SK-N-MC (cell line): ENCODE measurements at regions not wholly inside any gene's neighbourhood (a gene's known extent, or its start where the extent isn't known, plus 50 kb on each side); places are given as distances from the start of the nearest gene placed in this dataset.

Experiments
- DNase-seq: peaks from one replicate; pipeline ENCODE4 v3.0.0-alpha.2; 2011; ENCODE audit warnings: low read depth, low spot score
- H3K27ac ChIP-seq: fragments of 200-600 bp; sonication (generic); 2 replicates; pipeline ENCODE4 v1.5.1; 2016; ENCODE audit warnings: mixed run types
- H3K36me3 ChIP-seq: fragments of 200-600 bp; sonication (generic); 2 replicates; pipeline ENCODE4 v1.6.1; 2017; ENCODE audit warnings: antibody characterized with exemption, low read length, mixed read lengths; ENCODE audit not compliant: insufficient read depth
- H3K4me3 ChIP-seq: fragments of 200-600 bp; sonication (generic); 2 replicates; pipeline ENCODE4 v1.5.1; 2016
- H3K9ac ChIP-seq: fragments of 200-600 bp; sonication (generic); 2 replicates; pipeline ENCODE4 v1.8.0; 2017; ENCODE audit warnings: mixed run types, mixed read lengths; ENCODE audit not compliant: insufficient read length
- H3K9me3 ChIP-seq: fragments of 200-600 bp; sonication (generic); 2 replicates; pipeline ENCODE4 v1.6.1; 2017; ENCODE audit warnings: low read depth, mild to moderate bottlenecking, antibody characterized with exemption, low read length, moderate library complexity, mixed read lengths
- EZH2 ChIP-seq: fragments of 200-600 bp; sonication (generic); IDR thresholded peaks from one replicate; pipeline ENCODE4 v1.6.1; 2017; ENCODE audit warnings: antibody characterized with exemption
- FOXP2 ChIP-seq: optimal IDR thresholded peaks from 2 replicates; pipeline ENCODE3; 2011; ENCODE audit warnings: mild to moderate bottlenecking, moderate library complexity; ENCODE audit not compliant: insufficient read depth; ENCODE audit errors: extremely low read length, control extremely low read depth
- POLR2AphosphoS5 ChIP-seq: IDR thresholded peaks from 2 replicates; pipeline ENCODE4 v1.6.1; 2012; ENCODE audit warnings: mild to moderate bottlenecking, low read depth, low read length, borderline replicate concordance

DNA sequence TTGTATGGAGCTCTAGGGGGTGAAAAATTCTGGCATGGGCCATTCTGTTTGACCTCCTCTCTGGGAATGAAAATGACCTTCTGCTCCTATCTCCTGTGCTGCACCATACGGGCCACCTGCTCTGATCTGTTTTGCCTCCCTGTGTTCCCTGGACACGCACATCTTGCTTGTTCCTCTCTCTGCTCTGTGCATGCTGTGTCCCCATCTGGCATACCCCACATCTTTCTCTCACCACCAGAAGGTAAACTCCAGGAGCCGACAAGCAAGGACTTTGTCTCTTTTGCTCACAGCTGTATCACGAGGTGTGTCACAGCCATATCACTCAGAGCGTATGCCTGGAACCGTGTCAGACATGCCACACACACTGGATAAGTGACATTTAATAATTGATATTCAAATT is 208.4 kb upstream of the DTNBP1 start:
- H3K36me3 ChIP-seq, result no peaks in the 10 kb centered on the region
- no peak overlapping the region for H3K4me3 ChIP-seq
- DNase-seq, result no peak
- no peak for TF ChIP-seq EZH2
- no peak for TF ChIP-seq FOXP2
- no peak for TF ChIP-seq POLR2AphosphoS5
- no peak overlapping the region for H3K9ac ChIP-seq
- H3K27ac ChIP-seq, result no peak overlapping the region
- no peaks in the 10 kb centered on the region for H3K9me3 ChIP-seq

DNA sequence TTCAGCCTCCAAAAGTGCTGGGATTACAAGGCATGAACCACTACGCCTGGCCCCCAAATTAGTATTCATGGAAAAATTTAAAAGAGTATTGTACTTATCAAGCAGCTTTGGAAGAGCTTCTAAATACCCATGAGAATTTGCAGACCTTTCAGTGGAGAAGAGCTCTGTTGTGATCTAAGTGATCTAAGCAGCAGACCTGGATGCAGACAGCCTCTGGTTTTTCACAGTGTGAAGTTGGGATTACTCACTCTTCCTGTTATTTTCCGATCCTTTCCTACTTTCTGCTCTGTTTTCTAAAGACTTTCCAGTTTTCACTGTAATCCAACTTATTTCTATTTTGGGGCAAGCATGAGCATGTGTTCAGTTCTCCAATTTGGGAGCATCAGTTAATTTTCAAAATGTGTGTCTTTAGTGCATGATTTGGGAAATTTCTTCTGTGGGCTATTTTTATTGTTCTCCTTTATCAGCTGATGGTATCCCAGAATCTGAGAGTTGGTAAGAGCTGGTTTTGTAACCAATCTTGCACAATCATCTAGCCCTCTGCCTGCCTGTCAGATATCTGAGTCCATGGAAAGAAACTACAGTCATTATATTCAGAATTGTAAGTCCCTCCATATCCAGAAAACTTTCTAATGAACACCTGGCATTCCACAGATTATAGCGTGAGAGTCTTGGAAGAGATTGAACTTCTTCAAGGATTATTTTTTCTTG is 207.7 kb upstream of the DTNBP1 start:
- H3K9ac ChIP-seq, result no peak overlapping the region
- H3K4me3 ChIP-seq, result no peak overlapping the region
- TF ChIP-seq POLR2AphosphoS5 (no peak), EZH2 (no peak), FOXP2 (no peak)
- H3K27ac ChIP-seq, result no peak overlapping the region
- no peaks in the 10 kb centered on the region for H3K9me3 ChIP-seq
- DNase-seq, result no peak
- H3K36me3 ChIP-seq, result no peaks in the 10 kb centered on the region

DNA sequence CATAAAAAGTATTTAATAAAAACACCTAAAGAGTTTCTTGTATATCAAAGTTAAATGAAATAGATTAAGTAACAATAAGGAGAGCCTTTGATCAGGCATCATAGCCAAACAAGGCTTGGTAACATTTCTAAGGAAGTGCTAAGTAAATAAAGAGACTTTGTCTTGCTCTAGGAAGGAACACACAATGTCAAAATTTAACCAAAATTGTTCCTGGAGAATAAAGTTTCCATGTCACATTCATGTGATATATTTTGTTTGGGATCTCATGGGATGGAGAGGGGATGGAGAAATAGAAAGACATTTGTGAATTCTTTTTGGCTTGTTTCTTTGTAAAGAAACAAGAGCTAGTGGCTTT is 201.9 kb upstream of the DTNBP1 start:
- no peak for TF ChIP-seq POLR2AphosphoS5
- TF ChIP-seq FOXP2, result no peak
- no peak for TF ChIP-seq EZH2
- Histone ChIP-seq H3K36me3 (no peaks in the 10 kb centered on the region), H3K9me3 (no peaks in the 10 kb centered on the region), H3K27ac (no peak overlapping the region), H3K9ac (no peak overlapping the region), H3K4me3 (no peak overlapping the region)
- no peak for DNase-seq

- H3K36me3 ChIP-seq, result no peaks in the 10 kb centered on the region
- no peak for DNase-seq
- no peak overlapping the region for H3K9ac ChIP-seq
- no peak overlapping the region for H3K27ac ChIP-seq
- H3K9me3 ChIP-seq, result no peaks in the 10 kb centered on the region
- H3K4me3 ChIP-seq, result no peak overlapping the region
- TF ChIP-seq FOXP2, result no peak
- no peak for TF ChIP-seq EZH2
- TF ChIP-seq POLR2AphosphoS5, result no peak
Measured at GRCh38 chr6:15864038-15864707, 201.3 kb upstream of the DTNBP1 start.

GRCh38 chr6:15862810-15863209 is 200.0 kb upstream of the DTNBP1 start:
- TF ChIP-seq FOXP2, result no peak
- Histone ChIP-seq H3K9me3 (no peaks in the 10 kb centered on the region), H3K4me3 (no peak overlapping the region), H3K9ac (no peak overlapping the region), H3K27ac (no peak overlapping the region), H3K36me3 (no peaks in the 10 kb centered on the region)
- DNase-seq, result no peak

GRCh38 chr6:15861486-15861885 is 198.7 kb upstream of the DTNBP1 start:
- no peak for DNase-seq
- TF ChIP-seq EZH2 (no peak), FOXP2 (no peak), POLR2AphosphoS5 (no peak)
- no peak overlapping the region for H3K9ac ChIP-seq
- H3K27ac ChIP-seq, result no peak overlapping the region
- H3K36me3 ChIP-seq, result no peaks in the 10 kb centered on the region
- no peak overlapping the region for H3K4me3 ChIP-seq
- no peaks in the 10 kb centered on the region for H3K9me3 ChIP-seq

DNA sequence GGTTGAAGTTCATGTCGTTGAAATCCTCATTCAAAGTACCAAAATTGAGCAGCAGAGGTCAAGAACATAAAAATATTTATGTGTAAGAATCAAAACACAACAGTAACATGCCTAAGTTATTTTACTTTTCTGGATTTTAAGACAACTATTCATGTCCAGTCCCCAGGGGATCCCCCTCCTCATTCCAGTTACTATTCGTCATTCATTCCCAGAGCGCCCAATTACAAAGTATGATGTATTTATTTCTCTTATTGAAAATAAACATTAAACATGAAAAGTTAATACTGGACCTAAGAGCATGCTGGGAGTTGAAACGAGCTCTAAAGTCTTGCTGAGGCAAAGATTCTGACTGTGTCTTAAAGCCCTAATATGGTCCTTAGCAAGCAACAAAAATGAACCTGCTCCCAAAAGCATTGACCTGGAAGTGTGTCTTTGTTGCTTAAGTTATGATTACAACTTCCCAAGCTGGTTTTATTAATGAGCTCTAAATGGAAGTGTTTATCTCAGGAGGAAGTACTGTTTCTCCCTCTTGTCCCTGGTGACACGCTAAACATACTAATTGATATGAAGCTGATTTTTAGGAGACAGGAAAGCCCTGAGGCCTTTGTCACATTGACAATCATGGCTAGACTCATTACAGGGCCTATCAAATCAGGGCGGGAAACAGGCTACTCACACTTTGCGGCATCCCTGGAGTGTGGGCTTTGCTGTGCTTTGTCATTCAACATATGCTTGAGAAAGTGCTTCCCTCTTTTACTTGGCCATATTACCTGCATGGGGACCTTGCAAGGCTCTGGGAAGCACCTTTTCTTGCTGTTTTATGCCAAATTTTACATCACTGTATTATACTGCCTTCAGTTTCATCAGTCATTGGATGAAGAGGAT is 192.2 kb upstream of the DTNBP1 start:
- Histone ChIP-seq H3K9ac (no peak overlapping the region), H3K27ac (no peak overlapping the region), H3K4me3 (no peak overlapping the region), H3K9me3 (no peaks in the 10 kb centered on the region), H3K36me3 (no peaks in the 10 kb centered on the region)
- TF ChIP-seq EZH2 (no peak), POLR2AphosphoS5 (no peak; the same call in 1 of the 2 replicates), FOXP2 (no peak)
- DNase-seq, result peak; percentile 8

GRCh38 chr6:15854378-15854777 is 191.6 kb upstream of the DTNBP1 start:
- H3K9me3 ChIP-seq, result no peaks in the 10 kb centered on the region
- H3K4me3 ChIP-seq, result no peak overlapping the region
- no peaks in the 10 kb centered on the region for H3K36me3 ChIP-seq
- H3K9ac ChIP-seq, result no peak overlapping the region
- no peak overlapping the region for H3K27ac ChIP-seq
- TF ChIP-seq POLR2AphosphoS5, result no peak
- TF ChIP-seq FOXP2, result no peak
- TF ChIP-seq EZH2, result no peak
- no peak for DNase-seq
